ENCODE measurements at regions not wholly inside any gene's neighbourhood (a gene's known extent, or its start where the extent isn't known, plus 50 kb on each side); places are given as distances from the start of the nearest gene placed in this dataset.
A peak's percentile ranks its signal among the peaks of the same experiment; 100 is the strongest.
"Not testable (repeated sequence)": the region's sequence is repeated elsewhere in the genome, so short reads cannot be mapped to it uniquely, and the experiment has no call there.

GRCh38 chr9:86645303-86645702 is 291.1 kb upstream of the TUT7 start:
- no peak for DNase-seq

GRCh38 chr9:86644675-86645034 is 290.4 kb upstream of the TUT7 start:
- no peak for DNase-seq

DNA sequence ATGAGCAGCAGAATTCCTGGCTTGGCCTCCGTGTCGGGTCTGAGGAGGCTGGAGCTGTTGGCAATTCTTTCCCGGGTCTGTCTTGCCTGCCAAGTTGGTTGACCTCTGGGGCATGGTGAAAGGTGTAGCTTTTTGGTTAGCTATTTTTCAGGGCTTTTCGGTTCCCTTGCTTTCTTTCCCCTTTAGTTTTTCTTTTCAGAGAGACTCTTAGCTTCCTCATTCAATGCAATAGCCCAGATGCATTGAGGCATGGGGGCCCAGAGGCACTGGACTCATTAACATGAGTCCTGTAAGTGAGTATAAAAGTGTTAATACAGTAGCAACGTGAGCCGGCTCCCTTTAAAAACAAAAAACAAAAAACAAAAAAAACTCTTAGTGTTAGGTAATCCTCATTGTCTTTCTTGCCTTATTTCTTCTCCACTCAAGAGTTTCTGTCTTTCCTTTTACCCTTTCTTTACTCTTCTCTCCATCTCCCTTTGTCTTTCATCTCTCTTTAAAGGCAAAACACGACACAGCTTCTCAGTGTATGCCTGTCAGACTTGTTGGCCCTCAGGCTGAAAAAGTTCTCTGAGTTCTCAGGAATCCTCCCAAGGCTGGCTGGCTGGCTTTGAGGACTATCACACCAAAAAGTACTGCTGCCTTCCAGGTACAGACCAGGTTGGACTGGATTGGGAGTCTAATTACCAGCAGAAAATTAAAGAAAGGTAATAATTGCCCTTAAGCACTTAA is 289.9 kb upstream of the TUT7 start:
- no peak for DNase-seq

GRCh38 chr9:86642721-86643120 is 288.5 kb upstream of the TUT7 start:
- no peak for DNase-seq

DNA sequence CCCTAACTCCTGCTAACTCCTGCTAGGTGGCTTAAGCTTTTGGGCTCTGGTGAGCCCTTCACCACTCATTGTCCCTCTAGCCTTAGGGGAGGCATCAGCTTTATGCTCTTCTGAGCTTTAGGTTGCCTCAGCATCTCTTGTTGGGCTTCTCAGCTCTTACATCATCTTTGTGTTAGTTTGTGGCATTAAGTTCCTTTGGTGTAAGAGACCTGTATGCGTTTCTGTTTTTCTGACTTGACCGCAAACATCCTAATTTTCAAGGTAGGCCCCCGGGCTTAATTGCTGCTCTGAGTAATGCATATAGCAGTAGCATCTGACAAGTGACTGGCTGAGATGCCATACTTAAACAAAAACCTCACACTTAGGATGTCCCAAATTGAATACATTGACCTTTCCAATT is 287.8 kb upstream of the TUT7 start:
- DNase-seq = no peak

DNA sequence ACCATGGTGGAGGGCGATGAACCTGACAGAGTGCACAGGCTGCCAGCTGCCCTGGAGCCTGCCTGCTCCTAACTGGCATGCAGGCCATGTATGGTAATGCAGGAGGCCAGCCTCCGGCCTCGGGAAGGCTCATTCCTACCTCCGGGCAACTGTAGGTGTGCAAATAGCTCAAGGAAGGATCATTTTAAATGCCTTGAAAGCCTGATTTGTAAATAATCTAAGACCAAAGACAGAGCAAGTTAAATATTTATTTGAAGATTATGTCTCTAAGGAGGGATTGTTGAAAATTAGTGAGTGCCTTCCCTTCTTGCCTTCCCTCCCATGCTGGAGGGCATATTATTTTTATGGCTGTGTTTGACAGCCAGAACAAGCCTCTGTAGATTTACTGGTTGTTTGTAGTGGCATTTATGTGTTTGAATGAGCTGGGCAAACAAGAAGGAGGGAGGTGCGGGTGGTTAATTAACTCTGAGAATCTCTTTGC is 285.7 kb upstream of the TUT7 start:
- no peak for DNase-seq

DNA sequence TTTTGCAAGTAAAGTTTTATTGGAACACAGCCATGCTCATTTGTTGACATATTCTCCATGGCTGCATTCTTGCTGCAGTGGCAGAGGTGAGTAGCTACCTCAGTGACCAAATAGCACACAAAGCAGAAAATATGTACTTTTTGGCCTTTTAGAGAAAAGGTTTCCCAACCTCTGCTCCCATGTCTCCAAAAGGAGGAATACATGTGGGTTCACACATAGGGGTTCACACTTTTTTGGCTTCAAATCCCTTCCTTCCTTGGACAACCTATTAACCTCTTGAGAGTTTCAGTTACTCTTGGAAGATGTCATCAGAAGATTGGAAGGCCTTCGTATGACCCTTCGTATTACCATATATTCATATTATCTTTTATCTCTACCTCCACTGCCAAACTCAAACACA is 285.1 kb upstream of the TUT7 start:
- no peak for DNase-seq

DNA sequence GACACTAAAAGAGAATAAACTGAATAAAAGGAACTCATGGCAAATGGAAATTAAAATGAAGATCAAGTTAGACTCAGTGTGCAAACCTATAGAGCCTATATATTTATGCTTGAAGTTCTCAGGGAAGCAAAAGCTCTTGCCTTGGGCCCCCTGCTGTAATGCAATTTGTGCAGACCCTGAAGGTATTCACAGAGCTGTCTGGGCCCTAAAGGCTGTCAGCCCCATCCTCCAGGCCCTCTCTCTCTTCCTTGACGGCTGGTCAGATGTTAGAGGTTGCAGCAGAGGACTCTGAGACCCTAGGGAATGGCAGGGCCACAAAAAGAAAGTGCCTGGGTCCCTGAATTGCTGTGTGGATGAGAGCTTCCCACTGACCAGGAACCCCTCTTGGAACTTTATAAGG is 283.9 kb upstream of the TUT7 start:
- no peak for DNase-seq

DNA sequence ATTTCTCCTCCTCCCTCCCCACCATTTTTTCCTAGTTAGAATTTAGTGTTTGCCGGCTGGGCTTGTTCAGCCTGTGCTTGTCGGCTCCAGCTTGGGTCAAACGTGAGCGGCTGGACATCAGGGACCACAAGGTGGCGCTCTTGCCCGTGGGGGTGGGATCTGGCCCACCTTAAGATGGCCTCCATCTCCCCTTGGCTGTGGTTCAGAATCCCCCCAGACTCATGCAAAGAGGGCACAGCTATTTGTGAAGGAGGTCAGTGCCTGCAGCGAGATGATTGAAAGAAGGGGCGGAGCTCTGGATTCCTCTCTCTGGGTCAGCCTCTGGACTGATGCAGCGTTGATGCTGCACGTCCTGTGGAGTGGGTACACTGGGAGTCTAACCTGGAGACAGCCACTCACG is 283.3 kb upstream of the TUT7 start:
- peak in 1 of 5 experiments; percentile 1 for DNase-seq

DNA sequence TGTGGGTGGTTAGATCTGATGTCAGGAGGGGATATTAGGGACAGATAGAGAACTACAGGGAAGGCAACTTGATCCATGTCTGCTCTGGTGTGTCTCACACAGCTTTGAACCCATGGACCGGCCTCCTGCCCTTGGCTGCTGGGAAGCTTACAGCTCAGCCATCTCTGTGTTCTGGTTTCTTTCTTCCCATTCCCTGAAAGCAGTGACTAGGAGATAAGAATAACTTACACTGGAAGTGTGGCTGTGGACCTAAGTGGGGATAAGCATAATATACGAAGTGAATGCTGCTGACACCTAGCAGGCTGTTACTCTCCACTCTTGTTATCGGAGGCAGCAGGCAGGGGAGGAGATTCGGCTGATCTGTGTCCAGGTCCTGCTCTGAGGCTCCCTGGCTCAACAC is 282.3 kb upstream of the TUT7 start:
- DNase-seq = no peak

GRCh38 chr9:86636038-86636437 is 281.8 kb upstream of the TUT7 start:
- DNase-seq = no peak

DNA sequence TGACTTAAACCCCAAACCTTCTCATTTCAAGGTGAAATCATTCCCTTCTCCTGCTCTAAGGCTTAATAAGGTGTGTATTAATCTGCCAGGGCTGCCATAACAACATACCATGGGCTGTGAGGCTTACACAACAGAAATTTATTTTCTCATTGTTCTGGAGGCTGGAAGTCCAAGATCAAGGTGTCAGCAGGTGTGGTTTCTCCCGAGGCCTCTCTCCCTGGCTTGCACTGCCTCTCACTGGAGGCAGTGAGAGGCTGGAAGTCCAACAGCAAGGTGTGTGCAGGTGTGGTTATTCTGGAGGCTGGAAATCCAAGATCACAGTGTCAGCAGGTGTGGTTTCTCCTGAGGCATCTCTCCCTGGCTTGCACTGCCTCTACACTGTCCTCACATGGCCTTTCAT is 280.3 kb upstream of the TUT7 start:
- no peak for DNase-seq

DNA sequence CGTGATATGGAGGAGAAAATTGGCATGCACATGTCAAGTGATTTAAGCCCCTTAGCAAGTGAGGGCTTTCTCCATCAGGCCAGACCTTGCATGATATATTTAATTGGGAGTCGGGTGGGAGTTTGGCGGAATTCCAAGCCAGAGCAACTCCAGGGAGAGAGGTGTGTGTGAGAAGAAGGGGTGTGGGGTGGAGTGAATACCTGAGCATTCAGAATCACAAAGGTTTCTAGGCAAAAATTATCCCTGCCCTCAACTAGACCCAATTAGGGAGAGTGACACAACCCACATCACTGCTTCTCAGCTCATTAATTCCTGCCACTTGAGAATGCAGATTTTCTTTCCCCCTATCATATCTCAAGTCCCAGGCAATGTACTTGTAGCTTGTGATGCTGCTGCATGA is 279.7 kb upstream of the TUT7 start:
- no peak for DNase-seq

DNA sequence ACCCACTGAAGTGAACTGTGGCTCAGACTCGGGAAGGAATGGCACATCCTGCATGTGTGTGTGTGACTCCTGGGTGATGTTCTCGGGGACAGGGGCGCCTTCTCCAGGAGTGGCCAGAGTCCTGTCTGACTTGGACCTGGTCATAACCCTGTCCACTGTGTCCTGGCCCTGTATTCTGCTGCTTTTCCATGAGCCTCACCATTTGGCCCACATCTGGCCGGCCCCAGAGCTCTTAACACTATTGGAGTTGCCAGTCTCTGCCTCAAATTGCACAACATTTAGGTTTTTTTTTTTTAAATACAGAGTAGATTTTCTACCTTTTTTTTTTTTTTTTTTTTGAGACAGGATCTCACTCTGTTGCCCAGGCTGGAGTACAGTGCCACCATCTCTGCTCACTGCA is 278.3 kb upstream of the TUT7 start:
- no peak for DNase-seq

- DNase-seq = no peak
Observed at GRCh38 chr9:86629530-86629929, 275.3 kb upstream of the TUT7 start.

GRCh38 chr9:86626802-86627201 is 272.6 kb upstream of the TUT7 start:
- DNase-seq = no peak

- DNase-seq = no peak
Observed at GRCh38 chr9:86624630-86625029, 270.4 kb upstream of the TUT7 start.

DNA sequence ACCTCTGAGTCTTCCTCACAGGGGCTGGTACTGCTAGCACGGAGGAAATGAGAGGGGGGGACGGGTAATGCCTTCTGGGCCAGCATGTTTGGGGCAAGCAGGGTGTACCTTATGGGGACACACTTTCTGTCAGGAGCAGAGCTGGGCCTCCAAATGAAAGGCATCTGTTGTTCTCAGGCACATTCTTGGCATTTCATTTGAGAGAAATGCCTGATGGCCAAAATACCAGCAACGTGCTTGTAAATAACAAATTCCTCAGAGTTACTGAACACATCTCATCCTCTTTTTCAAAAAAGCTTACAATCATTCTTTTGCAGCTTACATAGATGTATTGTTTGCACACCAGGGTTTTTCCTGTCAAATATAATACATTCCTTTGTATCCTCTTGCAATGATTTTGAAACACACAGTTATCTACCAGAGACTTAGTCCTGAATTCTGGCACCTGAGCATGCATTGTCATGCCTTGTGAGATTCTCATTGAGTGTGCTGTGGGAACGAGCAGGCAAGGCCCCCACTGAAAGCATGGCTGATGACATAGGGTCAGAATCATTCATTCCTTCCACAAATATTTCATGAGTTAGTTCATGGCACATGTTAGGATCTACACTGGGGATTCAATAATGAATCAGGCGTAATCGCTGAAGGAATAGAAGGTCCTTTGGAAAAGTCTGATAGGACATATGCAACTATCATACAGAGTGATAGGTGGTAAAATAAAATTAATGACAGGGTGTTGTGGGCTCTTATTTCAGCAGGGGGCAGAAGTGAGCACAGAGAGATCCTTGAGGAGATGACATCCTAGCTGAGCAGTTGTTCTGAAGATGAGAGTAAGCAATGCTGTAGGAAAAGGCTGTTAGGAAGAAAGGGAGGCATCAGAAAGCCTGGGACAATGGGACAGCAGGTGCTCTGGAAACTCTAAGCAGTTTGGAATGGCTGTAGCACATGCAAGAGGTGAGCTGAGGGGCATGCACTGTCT is 260.9 kb upstream of the TUT7 start:
- no peak for DNase-seq

DNA sequence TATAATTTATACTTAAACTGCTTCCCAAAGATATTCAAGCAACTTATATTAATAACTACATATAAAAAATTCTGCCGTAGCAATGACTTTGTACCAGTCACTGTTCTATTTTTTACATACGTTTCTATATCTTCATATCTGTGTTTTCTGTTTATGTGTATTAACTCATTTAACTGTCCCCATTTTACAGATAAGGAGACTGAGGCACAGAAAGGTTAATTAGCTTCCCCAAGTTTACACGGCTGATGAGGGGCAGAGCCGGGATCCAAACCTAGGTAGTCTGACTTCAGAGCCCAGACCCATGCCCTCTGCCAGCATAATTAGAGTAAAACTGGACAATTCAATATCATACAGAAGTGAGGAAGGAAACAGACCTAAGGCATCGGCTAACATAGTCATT is 259.7 kb upstream of the TUT7 start:
- no peak for DNase-seq

DNA sequence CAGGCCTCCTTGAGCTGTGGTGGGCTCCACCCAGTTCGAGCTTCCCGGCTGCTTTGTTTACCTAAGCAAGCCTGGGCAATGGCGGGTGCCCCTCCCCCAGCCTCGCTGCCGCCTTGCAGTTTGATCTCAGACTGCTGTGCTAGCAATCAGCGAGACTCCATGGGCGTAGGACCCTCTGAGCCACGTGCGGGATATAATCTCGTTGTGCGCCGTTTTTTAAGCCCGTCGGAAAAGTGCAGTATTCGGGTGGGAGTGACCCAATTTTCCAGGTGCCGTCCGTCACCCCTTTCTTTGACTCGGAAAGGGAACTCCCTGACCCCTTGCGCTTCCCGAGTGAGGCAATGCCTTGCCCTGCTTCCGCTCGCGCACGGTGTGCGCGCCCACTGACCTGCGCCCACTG is 257.3 kb upstream of the TUT7 start:
- DNase-seq = not testable (repeated sequence)

DNA sequence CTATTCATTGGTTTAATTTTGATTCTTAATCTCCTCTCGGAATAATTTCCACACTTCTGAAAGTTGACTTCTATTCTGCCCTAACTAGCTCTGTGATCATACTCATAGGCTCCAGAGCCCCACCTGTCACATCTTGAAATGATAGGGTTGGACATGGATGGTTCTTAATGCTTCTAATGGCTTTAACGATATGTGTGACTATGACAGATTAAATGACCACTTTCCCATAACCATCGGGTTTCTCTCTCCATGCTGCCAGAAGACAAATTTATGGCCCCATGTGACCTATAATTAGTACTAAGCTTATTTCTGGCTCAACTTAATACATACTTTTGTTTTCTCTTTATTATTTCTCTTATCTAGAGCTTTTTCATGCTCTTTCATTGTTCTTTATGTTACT is 251.1 kb upstream of the TUT7 start:
- no peak for DNase-seq

GRCh38 chr9:86604741-86605140 is 250.5 kb upstream of the TUT7 start:
- no peak for DNase-seq

- DNase-seq = no peak
Observed at GRCh38 chr9:86602715-86603114, 248.5 kb upstream of the TUT7 start.

- no peak for DNase-seq
Observed at GRCh38 chr9:86601697-86602096, 247.5 kb upstream of the TUT7 start.

Data from T-helper 2 cell (primary cell).